ENCODE measurements at regions not wholly inside any gene's neighbourhood (a gene's known extent, or its start where the extent isn't known, plus 50 kb on each side); places are given as distances from the start of the nearest gene placed in this dataset.
"Not testable (repeated sequence)": the region's sequence is repeated elsewhere in the genome, so short reads cannot be mapped to it uniquely, and the experiment has no call there.

DNA sequence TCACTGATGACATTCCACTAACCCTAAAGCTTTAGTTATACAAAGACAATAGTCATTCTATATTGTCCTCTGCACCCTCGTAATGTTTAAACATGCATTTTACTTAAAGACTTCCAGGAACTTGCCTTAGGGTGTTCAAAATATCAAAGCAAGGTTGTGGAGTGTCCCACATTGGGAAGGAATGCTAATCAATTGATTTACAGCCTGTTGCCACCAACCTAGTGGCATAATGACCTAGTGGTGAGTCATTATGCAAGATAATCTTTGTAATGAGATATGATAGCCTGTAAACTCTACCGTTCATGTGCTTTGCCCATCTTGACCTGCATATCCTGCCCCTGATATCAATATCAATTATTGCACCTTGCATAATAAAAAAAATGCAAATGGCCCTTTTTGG lies 542.9 kb downstream of the CDH9 start:
- Histone ChIP-seq H3K36me3 (ENCODE audit: control insufficient read depth, insufficient read depth, low read length) (no peaks in the 10 kb centered on the region), H3K4me3 (ENCODE audit: low read depth, low read length) (no peak overlapping the region), H3K27me3 (ENCODE audit: control insufficient read depth, insufficient read depth, low read length) (no peaks in the 10 kb centered on the region)
- DNase-seq (ENCODE audit: low read depth): no peak
- TF ChIP-seq, protein P1, sequence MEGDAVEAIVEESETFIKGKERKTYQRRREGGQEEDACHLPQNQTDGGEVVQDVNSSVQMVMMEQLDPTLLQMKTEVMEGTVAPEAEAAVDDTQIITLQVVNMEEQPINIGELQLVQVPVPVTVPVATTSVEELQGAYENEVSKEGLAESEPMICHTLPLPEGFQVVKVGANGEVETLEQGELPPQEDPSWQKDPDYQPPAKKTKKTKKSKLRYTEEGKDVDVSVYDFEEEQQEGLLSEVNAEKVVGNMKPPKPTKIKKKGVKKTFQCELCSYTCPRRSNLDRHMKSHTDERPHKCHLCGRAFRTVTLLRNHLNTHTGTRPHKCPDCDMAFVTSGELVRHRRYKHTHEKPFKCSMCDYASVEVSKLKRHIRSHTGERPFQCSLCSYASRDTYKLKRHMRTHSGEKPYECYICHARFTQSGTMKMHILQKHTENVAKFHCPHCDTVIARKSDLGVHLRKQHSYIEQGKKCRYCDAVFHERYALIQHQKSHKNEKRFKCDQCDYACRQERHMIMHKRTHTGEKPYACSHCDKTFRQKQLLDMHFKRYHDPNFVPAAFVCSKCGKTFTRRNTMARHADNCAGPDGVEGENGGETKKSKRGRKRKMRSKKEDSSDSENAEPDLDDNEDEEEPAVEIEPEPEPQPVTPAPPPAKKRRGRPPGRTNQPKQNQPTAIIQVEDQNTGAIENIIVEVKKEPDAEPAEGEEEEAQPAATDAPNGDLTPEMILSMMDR (IDR thresholded peaks at IDR 0.05; ENCODE audit: insufficient read depth, low read length, poor library complexity, severe bottlenecking): no peak

DNA sequence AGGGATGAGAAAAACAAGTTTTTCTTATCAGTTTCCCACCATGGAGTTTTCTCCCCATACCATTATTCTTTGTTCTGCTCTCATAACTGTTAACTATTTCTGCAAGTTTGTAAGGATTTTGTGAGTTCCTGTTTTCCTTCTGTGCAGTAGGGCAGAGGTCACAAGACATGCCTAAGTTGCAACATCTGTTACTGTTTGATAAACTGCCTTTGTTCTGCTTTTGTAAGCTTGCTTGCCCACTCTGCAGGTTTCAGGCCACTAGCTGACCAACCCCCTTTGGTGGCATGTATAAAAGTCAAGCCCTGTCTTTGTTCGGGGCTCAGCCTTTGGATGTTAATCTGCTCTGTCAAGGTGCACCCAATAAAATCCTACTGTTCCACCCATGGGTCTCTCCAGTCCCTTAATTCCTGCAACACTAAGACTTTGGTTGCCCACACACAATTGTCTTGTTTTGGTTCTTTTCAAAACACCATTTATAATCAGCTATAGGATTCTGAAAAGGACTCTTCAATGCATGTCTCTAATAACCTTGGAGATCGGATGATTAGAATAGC lies 545.4 kb downstream of the CDH9 start:
- Histone ChIP-seq H3K27me3 (ENCODE audit: control insufficient read depth, insufficient read depth, low read length) (no peaks in the 10 kb centered on the region), H3K36me3 (ENCODE audit: control insufficient read depth, insufficient read depth, low read length) (no peaks in the 10 kb centered on the region), H3K4me3 (ENCODE audit: low read depth, low read length) (no peak overlapping the region)
- no peak for DNase-seq (ENCODE audit: low read depth)
- TF ChIP-seq, protein P1 (IDR thresholded peaks at IDR 0.05; ENCODE audit: insufficient read depth, low read length, poor library complexity, severe bottlenecking): no peak

- TF ChIP-seq, protein P1 (IDR thresholded peaks at IDR 0.05; ENCODE audit: insufficient read depth, low read length, poor library complexity, severe bottlenecking): no peak
- DNase-seq (ENCODE audit: low read depth): no peak
- Histone ChIP-seq H3K4me3 (ENCODE audit: low read depth, low read length) (no peak overlapping the region), H3K36me3 (ENCODE audit: control insufficient read depth, insufficient read depth, low read length) (no peaks in the 10 kb centered on the region), H3K27me3 (ENCODE audit: control insufficient read depth, insufficient read depth, low read length) (no peaks in the 10 kb centered on the region)
These were observed 550.8 kb downstream of the CDH9 start for GRCh38 chr5:26487553-26487952.

- no peaks in the 10 kb centered on the region for H3K36me3 ChIP-seq (ENCODE audit: control insufficient read depth, insufficient read depth, low read length)
- no peak for DNase-seq (ENCODE audit: low read depth)
- TF ChIP-seq, protein P1 (IDR thresholded peaks at IDR 0.05; ENCODE audit: insufficient read depth, low read length, poor library complexity, severe bottlenecking): no peak
- H3K27me3 ChIP-seq (ENCODE audit: control insufficient read depth, insufficient read depth, low read length): no peaks in the 10 kb centered on the region
- H3K4me3 ChIP-seq (ENCODE audit: low read depth, low read length): no peak overlapping the region
These were observed 551.8 kb downstream of the CDH9 start for GRCh38 chr5:26486631-26487030.

- not testable (repeated sequence) for DNase-seq (ENCODE audit: low read depth); H3K4me3 ChIP-seq (ENCODE audit: low read depth, low read length); H3K27me3 ChIP-seq (ENCODE audit: control insufficient read depth, insufficient read depth, low read length); H3K36me3 ChIP-seq (ENCODE audit: control insufficient read depth, insufficient read depth, low read length)
These were observed 553.1 kb downstream of the CDH9 start for GRCh38 chr5:26485146-26485860.

DNA sequence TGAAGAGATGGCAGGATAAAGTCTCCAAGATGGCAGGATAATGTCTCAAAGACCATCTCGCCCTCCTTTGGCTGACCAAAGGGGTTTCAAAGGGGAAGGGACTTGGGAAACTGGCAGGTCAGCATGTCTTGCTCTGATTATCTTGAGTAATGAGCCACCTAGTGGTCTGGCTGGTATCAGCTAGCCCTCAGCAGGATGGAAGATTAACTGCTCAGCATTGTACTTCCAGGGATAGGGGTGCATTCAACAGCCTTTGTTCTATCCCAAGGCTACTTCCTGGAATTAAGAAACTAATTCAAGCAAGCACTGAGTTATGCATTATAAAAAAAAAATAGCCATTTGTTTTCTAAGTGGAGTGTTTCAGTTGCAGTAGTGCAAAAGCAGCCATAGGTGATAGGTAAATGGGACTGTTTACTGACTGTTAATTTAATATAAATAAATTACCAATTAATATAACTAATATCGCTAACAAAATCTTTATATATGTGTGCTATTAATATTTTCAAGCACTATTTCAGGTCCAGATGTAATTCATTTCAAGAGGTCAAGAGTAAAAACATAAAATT lies 555.5 kb downstream of the CDH9 start:
- Histone ChIP-seq H3K4me3 (ENCODE audit: low read depth, low read length) (no peak overlapping the region), H3K27me3 (ENCODE audit: control insufficient read depth, insufficient read depth, low read length) (no peaks in the 10 kb centered on the region), H3K36me3 (ENCODE audit: control insufficient read depth, insufficient read depth, low read length) (no peaks in the 10 kb centered on the region)
- DNase-seq (ENCODE audit: low read depth): peak; percentile 1
- TF ChIP-seq, protein P1 (IDR thresholded peaks at IDR 0.05; ENCODE audit: insufficient read depth, low read length, poor library complexity, severe bottlenecking): peak; percentile 39

Data from kidney epithelial cell (primary cell).